ENCODE measurements at regions not wholly inside any gene's neighbourhood (a gene's known extent, or its start where the extent isn't known, plus 50 kb on each side); places are given as distances from the start of the nearest gene placed in this dataset.

DNA sequence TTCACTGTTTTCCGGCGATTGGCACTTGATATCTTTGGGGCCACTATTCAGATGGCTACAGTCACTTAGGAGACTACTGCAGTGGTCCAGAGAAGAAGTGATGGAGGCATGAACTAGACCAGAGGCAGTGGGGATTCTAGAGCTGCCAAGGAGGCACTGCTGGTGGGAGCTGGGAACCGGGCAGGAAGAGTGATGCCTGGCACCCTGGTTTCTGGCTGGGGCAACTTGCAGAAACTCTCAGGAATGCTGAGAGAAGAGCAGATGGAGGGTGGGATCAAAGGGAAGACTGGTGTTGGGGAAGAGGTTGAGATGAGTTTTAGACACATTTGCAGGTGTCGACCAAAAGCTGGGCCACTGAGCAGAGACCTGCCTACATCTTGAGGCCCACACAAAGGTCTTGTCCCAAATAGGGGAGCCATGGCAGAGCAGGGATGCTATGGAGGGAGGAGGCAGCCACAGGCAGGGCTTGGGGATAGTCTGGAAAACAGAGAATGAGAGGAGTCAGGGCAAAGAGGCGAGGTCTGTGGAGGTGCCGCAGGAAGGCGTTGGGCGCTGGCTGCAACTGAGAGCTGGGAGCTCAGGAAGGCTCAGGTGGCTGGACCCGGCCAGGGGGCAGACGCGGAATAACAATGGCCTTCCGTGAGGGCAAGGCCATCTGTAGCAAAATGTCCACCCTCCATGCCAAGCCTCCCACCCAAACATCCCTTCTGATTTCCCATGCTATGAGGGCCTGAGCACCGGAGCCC is 118.9 kb downstream of the TOMM20 start:
- TF ChIP-seq POLR2A (IDR thresholded peaks at IDR 0.05; ENCODE audit: low read length) (no peak), GATA1 (IDR thresholded peaks at IDR 0.05; ENCODE audit: low read depth, low read length) (no peak)
